Tibial nerve (tissue), 4 donors: ENCODE measurements at regions not wholly inside any gene's neighbourhood (a gene's known extent, or its start where the extent isn't known, plus 50 kb on each side); places are given as distances from the start of the nearest gene placed in this dataset.

ENCODE experiments used
- CTCF ChIP-seq, 5 experiments: fragments of 200-600 bp in 3 of 5; fragments of 450-650 bp in 2 of 5; sonication (generic) in 3 of 5; IDR thresholded peaks; one replicate each; pipeline ENCODE4 v1.5.1; 2016 to 2019; ENCODE audit warnings: antibody characterized with exemption in 5 of 5, mild to moderate bottlenecking in 3 of 5, moderate library complexity in 2 of 5
- EP300 ChIP-seq, 2 donors: sonication (generic); formaldehyde crosslinking; IDR thresholded peaks; one replicate each; pipeline ENCODE4 v1.6.1; 2017; ENCODE audit warnings: antibody characterized with exemption in 2 of 2, mild to moderate bottlenecking in 1 of 2
- POLR2A ChIP-seq, 2 donors: fragments of 450-650 bp; IDR thresholded peaks; one replicate each; pipeline ENCODE4 v1.6.1; 2017; ENCODE audit warnings: antibody characterized with exemption in 2 of 2, mild to moderate bottlenecking in 2 of 2, moderate library complexity in 2 of 2

DNA sequence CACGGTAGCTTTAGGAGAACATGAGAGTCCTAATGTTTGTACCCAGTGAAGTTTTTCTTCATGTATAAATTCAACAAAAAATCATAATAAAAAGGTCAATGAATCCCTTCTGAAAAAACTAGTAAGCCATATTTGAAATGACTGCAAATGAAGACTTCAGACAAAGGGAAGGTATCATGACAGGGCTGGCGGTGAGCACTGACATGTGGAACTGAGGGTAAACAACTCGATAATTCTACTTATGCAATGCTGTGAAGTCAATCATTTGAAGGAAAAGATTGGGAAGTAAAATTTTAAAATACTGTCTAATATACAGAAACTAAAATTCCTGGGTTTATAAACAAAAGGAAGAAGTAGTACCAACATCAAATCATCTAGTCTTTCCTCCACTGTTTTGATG lies 190.2 kb upstream of the COPS8 start:
- no peak for TF ChIP-seq CTCF (IDR thresholded peaks at IDR 0.05)
- TF ChIP-seq POLR2A (IDR thresholded peaks at IDR 0.05), result no peak
- TF ChIP-seq EP300 (IDR thresholded peaks at IDR 0.05), result no peak
